ENCODE measurements at regions not wholly inside any gene's neighbourhood (a gene's known extent, or its start where the extent isn't known, plus 50 kb on each side); places are given as distances from the start of the nearest gene placed in this dataset.

GRCh38 chr1:214127705-214128104 lies 139.9 kb downstream of the PROX1 start:
- TF ChIP-seq CTCF (IDR thresholded peaks at IDR 0.05) (no peak), POLR2A (IDR thresholded peaks at IDR 0.05; ENCODE audit: low read depth) (no peak), EP300 (IDR thresholded peaks at IDR 0.05) (no peak), POLR2AphosphoS5 (IDR thresholded peaks at IDR 0.05) (no peak)

Data from esophagus muscularis mucosa (tissue), 4 donors.